Breast epithelium (tissue), 4 donors: ENCODE measurements at regions not wholly inside any gene's neighbourhood (a gene's known extent, or its start where the extent isn't known, plus 50 kb on each side); places are given as distances from the start of the nearest gene placed in this dataset.

Experiments used
- DNase-seq, 2 donors: peaks; one replicate each; pipeline ENCODE4 v3.0.0-alpha.2; 2019; ENCODE audit warnings: low spot score in 2 of 2
- H3K27ac ChIP-seq, 2 donors: fragments of 200-600 bp; sonication (generic) in 1 of 2; one replicate each; pipeline ENCODE4 v1.5.1; 2016 to 2019; ENCODE audit warnings: mild to moderate bottlenecking in 1 of 2
- H3K27me3 ChIP-seq, 2 donors: fragments of 200-600 bp; sonication (generic) in 1 of 2; one replicate each; pipeline versions ENCODE4 v1.5.1 to v1.6.0; 2017 to 2019; ENCODE audit warnings: control low read depth in 1 of 2, mild to moderate bottlenecking in 1 of 2
- H3K36me3 ChIP-seq: fragments of 200-600 bp; one replicate; pipeline ENCODE4 v1.5.1; 2019
- H3K4me1 ChIP-seq, 2 donors: fragments of 200-600 bp; sonication (generic); one replicate each; pipeline ENCODE4 v1.5.1; 2016 to 2019; ENCODE audit warnings: control low read depth in 1 of 2
- H3K4me3 ChIP-seq, 3 donors: fragments of 200-600 bp; sonication (generic); 1 replicate in 2 of 3; 2 replicates in 1 of 3; pipeline ENCODE4 v1.5.1; 2016 to 2019; ENCODE audit warnings: mild to moderate bottlenecking in 3 of 3, moderate library complexity in 2 of 3
- H3K9me3 ChIP-seq, 2 donors: fragments of 200-600 bp; sonication (generic) in 1 of 2; one replicate each; pipeline ENCODE4 v1.5.1; 2016 to 2019; ENCODE audit warnings: control low read depth in 1 of 2
- CTCF ChIP-seq, 3 donors: fragments of 450-650 bp; IDR thresholded peaks; one replicate each; pipeline ENCODE4 v1.5.1; 2016 to 2017; ENCODE audit warnings: antibody characterized with exemption in 3 of 3, mild to moderate bottlenecking in 3 of 3, moderate library complexity in 3 of 3
- POLR2A ChIP-seq: fragments of 450-650 bp; IDR thresholded peaks from one replicate; pipeline ENCODE4 v1.6.1; 2016; ENCODE audit warnings: antibody characterized with exemption, mild to moderate bottlenecking, moderate library complexity
- POLR2AphosphoS5 ChIP-seq, 3 donors: sonication (generic); formaldehyde crosslinking; IDR thresholded peaks; one replicate each; pipeline ENCODE4 v1.6.1; 2017; ENCODE audit warnings: antibody characterized with exemption in 3 of 3
- intact Hi-C: fragments of 100-400 bp; cut with DNase I; formaldehyde crosslinking; loops from one replicate; pipeline ENCODE4 v1.15.1; 2023; ENCODE audit warnings: low total_unique reads

- DNase-seq = no peak
- no peaks in the 10 kb centered on the region for H3K4me1 ChIP-seq
- no peak overlapping the region for H3K27ac ChIP-seq
- H3K27me3 ChIP-seq = no peaks in the 10 kb centered on the region
- no peak overlapping the region for H3K4me3 ChIP-seq
- intact Hi-C loops = no loop called here
- no peak for TF ChIP-seq CTCF (IDR thresholded peaks at IDR 0.05)
- TF ChIP-seq POLR2A = no peak
- no peak for TF ChIP-seq POLR2AphosphoS5 (IDR thresholded peaks at IDR 0.05)
- peaks cover 0 to 5% of the 10 kb centered on the region in 2 donors for H3K9me3 ChIP-seq
- no peaks in the 10 kb centered on the region for H3K36me3 ChIP-seq
Measured at GRCh38 chr2:155125585-155126230, 427.2 kb downstream of the KCNJ3 start.

- H3K27ac ChIP-seq = no peak overlapping the region
- no peaks in the 10 kb centered on the region for H3K4me1 ChIP-seq
- no peak for TF ChIP-seq CTCF (IDR thresholded peaks at IDR 0.05)
- TF ChIP-seq POLR2AphosphoS5 (IDR thresholded peaks at IDR 0.05) = no peak
- no peak for TF ChIP-seq POLR2A
- intact Hi-C loops = no loop called here
- no peaks in the 10 kb centered on the region for H3K27me3 ChIP-seq
- H3K4me3 ChIP-seq = no peak overlapping the region
- no peaks in the 10 kb centered on the region for H3K9me3 ChIP-seq
- no peak for DNase-seq
- no peaks in the 10 kb centered on the region for H3K36me3 ChIP-seq
Measured at GRCh38 chr2:155115846-155116245, 417.4 kb downstream of the KCNJ3 start.

GRCh38 chr2:155111070-155111469 lies 412.6 kb downstream of the KCNJ3 start:
- DNase-seq = no peak
- H3K9me3 ChIP-seq = no peaks in the 10 kb centered on the region
- no peak overlapping the region for H3K4me3 ChIP-seq
- H3K36me3 ChIP-seq = no peaks in the 10 kb centered on the region
- H3K4me1 ChIP-seq = no peaks in the 10 kb centered on the region
- intact Hi-C loops = no loop called here
- H3K27ac ChIP-seq = no peak overlapping the region
- no peak for TF ChIP-seq POLR2AphosphoS5 (IDR thresholded peaks at IDR 0.05)
- TF ChIP-seq CTCF (IDR thresholded peaks at IDR 0.05) = no peak
- no peak for TF ChIP-seq POLR2A
- no peaks in the 10 kb centered on the region for H3K27me3 ChIP-seq

GRCh38 chr2:155109527-155109926 lies 411.0 kb downstream of the KCNJ3 start:
- H3K27ac ChIP-seq = no peak overlapping the region
- TF ChIP-seq POLR2AphosphoS5 (IDR thresholded peaks at IDR 0.05) = no peak
- TF ChIP-seq POLR2A = no peak
- no peak for TF ChIP-seq CTCF (IDR thresholded peaks at IDR 0.05)
- intact Hi-C loops = no loop called here
- no peak overlapping the region for H3K4me3 ChIP-seq
- DNase-seq = no peak
- no peaks in the 10 kb centered on the region for H3K9me3 ChIP-seq
- H3K4me1 ChIP-seq = no peaks in the 10 kb centered on the region
- no peaks in the 10 kb centered on the region for H3K27me3 ChIP-seq
- H3K36me3 ChIP-seq = no peaks in the 10 kb centered on the region

GRCh38 chr2:155100261-155100660 lies 401.8 kb downstream of the KCNJ3 start:
- no peak for DNase-seq
- Histone ChIP-seq H3K27me3 (no peaks in the 10 kb centered on the region), H3K27ac (no peak overlapping the region), H3K4me3 (no peak overlapping the region), H3K36me3 (no peaks in the 10 kb centered on the region), H3K9me3 (peaks cover 3 to 8% of the 10 kb centered on the region in 2 donors), H3K4me1 (no peaks in the 10 kb centered on the region)
- intact Hi-C loops = no loop called here
- no peak for TF ChIP-seq CTCF (IDR thresholded peaks at IDR 0.05)
- no peak for TF ChIP-seq POLR2AphosphoS5 (IDR thresholded peaks at IDR 0.05)
- no peak for TF ChIP-seq POLR2A
